Neural cell (in vitro differentiated cells): ENCODE measurements at regions not wholly inside any gene's neighbourhood (a gene's known extent, or its start where the extent isn't known, plus 50 kb on each side); places are given as distances from the start of the nearest gene placed in this dataset.

Experiments used
- EP300 ChIP-seq: fragments of 450-650 bp; conservative IDR thresholded peaks from 2 replicates; pipeline ENCODE4 v1.6.1; 2014; ENCODE audit warnings: antibody characterized with exemption, mild to moderate bottlenecking, moderate library complexity; ENCODE audit not compliant: poor library complexity, severe bottlenecking
- EZH2 ChIP-seq: fragments of 200-600, 300-800 bp; shearing (Covaris generic), sonication (generic); IDR thresholded peaks from 2 replicates; pipeline ENCODE4 v1.6.1; 2014; ENCODE audit warnings: antibody characterized with exemption, low read length, borderline replicate concordance, mild to moderate bottlenecking; ENCODE audit not compliant: insufficient read depth, poor library complexity, severe bottlenecking
- MXI1 ChIP-seq: fragments of 450-650 bp; conservative IDR thresholded peaks from 2 replicates; pipeline ENCODE4 v1.6.1; 2014; ENCODE audit warnings: antibody characterized with exemption, mild to moderate bottlenecking; ENCODE audit not compliant: poor library complexity, severe bottlenecking
- POLR2AphosphoS5 ChIP-seq: IDR thresholded peaks from 2 replicates; pipeline ENCODE4 v1.6.1; 2012
- REST ChIP-seq: IDR thresholded peaks from 2 replicates; pipeline ENCODE4 v1.6.1; 2012; ENCODE audit warnings: borderline replicate concordance
- TAF1 ChIP-seq: IDR thresholded peaks from 2 replicates; pipeline ENCODE4 v1.6.1; 2012; ENCODE audit warnings: low read depth
- TF ChIP-seq, protein P1 (sequence below): fragments of 450-650 bp; IDR thresholded peaks from 2 replicates; pipeline ENCODE4 v1.5.1; 2014; ENCODE audit warnings: antibody characterized with exemption, mild to moderate bottlenecking, moderate library complexity; ENCODE audit not compliant: poor library complexity, severe bottlenecking

DNA sequence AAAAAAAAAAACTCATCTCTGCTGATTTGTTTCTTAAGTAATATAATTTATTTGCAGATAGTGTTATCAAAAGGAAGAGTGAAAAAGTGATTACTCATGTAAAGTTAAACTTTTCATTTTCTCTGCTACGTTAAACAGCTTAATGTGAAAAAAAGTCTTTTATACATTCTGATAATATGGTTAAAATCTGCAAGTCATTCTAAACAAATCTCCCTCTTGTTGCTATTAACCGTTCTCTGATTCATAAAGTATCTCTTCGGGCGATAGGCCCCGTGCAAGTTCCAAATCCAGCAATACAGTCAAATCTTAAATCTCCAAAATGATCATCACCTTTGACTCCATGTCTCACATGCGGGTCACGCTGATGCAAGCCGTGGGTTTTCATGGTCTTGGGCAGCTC is 732.0 kb downstream of the TAF11L14 start:
- TF ChIP-seq EZH2 = no peak
- TF ChIP-seq, protein P1, sequence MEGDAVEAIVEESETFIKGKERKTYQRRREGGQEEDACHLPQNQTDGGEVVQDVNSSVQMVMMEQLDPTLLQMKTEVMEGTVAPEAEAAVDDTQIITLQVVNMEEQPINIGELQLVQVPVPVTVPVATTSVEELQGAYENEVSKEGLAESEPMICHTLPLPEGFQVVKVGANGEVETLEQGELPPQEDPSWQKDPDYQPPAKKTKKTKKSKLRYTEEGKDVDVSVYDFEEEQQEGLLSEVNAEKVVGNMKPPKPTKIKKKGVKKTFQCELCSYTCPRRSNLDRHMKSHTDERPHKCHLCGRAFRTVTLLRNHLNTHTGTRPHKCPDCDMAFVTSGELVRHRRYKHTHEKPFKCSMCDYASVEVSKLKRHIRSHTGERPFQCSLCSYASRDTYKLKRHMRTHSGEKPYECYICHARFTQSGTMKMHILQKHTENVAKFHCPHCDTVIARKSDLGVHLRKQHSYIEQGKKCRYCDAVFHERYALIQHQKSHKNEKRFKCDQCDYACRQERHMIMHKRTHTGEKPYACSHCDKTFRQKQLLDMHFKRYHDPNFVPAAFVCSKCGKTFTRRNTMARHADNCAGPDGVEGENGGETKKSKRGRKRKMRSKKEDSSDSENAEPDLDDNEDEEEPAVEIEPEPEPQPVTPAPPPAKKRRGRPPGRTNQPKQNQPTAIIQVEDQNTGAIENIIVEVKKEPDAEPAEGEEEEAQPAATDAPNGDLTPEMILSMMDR = no peak
- TF ChIP-seq MXI1 = no peak
- no peak for TF ChIP-seq TAF1
- TF ChIP-seq EP300 = no peak
- TF ChIP-seq POLR2AphosphoS5 = no peak
- TF ChIP-seq REST = no peak
